K562 (cell line): ENCODE measurements at regions not wholly inside any gene's neighbourhood (a gene's known extent, or its start where the extent isn't known, plus 50 kb on each side); places are given as distances from the start of the nearest gene placed in this dataset.

Source experiments
- ATAC-seq: fragments of 200-7000 bp; cut with Tn5 transposase; 3 replicates; pipeline ENCODE4 v1.9.1; 2020; ENCODE audit warnings: moderate library complexity
- BruUV-seq: library from RNA; stranded (reverse); fragments of 400-500 nt; replicated peaks from 2 replicates; lab custom pipeline; 2021; lab: Mats Ljungman, UMichigan
- CTCF ChIA-PET: fragments of 300-600 bp; formaldehyde crosslinking; extraction: SDS; loops from one replicate; lab custom pipeline; 2021; ENCODE audit warnings: low intra/inter-chr PET ratio; lab: Yijun Ruan, JAX
- POLR2A ChIA-PET: fragments of 300-600, 350-650 bp; sonication (Branson Sonifier 250); formaldehyde crosslinking; extraction: SDS; loops from one replicate; lab custom pipeline; 2021; ENCODE audit warnings: antibody characterized with exemption, inconsistent platforms; lab: Yijun Ruan, JAX
- DNase-seq, 4 experiments: peaks; one replicate each; pipeline versions ENCODE4 v3.0.0 to v3.0.0-alpha.2; 2011 to 2018; ENCODE audit warnings: low spot score in 3 of 4, mixed read lengths in 3 of 4; ENCODE audit errors: extremely low read depth in 1 of 4
- FAIRE-seq: peaks from 2 replicates; lab custom pipeline; 2011; peaks lifted over from hg19 to GRCh38; lab: Jason Lieb, UNC
- H2AFZ ChIP-seq: 2 replicates; pipeline ENCODE4 v1.6.0; 2011; ENCODE audit warnings: low read depth, low read length, control low read depth, inconsistent platforms
- H3K27ac ChIP-seq: fragments of 200-600 bp; 3 replicates; pipeline ENCODE4 v1.8.0; 2011; ENCODE audit warnings: low read depth, mild to moderate bottlenecking, control low read depth, inconsistent platforms, low read length, moderate library complexity, mixed read lengths; ENCODE audit errors: extremely low read depth
- H3K27me3 ChIP-seq, 2 experiments: fragments of 300-600 bp in 1 of 2; 2 replicates in 1 of 2; 3 replicates in 1 of 2; pipeline versions ENCODE4 v1.6.0 to v1.8.0; 2011; ENCODE audit warnings: inconsistent platforms in 2 of 2, low read length in 2 of 2, mild to moderate bottlenecking in 1 of 2, mixed read lengths in 1 of 2, moderate library complexity in 1 of 2; ENCODE audit not compliant: control insufficient read depth in 2 of 2, insufficient read depth in 2 of 2
- H3K36me3 ChIP-seq: fragments of 300-600 bp; 3 replicates; pipeline ENCODE4 v1.8.0; 2011; ENCODE audit warnings: mild to moderate bottlenecking, low read length, inconsistent platforms; ENCODE audit not compliant: control insufficient read depth, insufficient read depth
- H3K4me1 ChIP-seq, 2 experiments: fragments of 200-600 bp in 1 of 2; replicated peaks in 1 of 2; 2 replicates in 1 of 2; 3 replicates in 1 of 2; pipeline versions ENCODE4 v1.5.1 to v1.8.0; 2011; ENCODE audit warnings: inconsistent platforms in 2 of 2, low read length in 2 of 2, mild to moderate bottlenecking in 1 of 2, mixed read lengths in 1 of 2, moderate library complexity in 1 of 2; ENCODE audit not compliant: control insufficient read depth in 2 of 2, insufficient read depth in 2 of 2
- H3K4me2 ChIP-seq: 2 replicates; pipeline ENCODE4 v1.6.1; 2011; ENCODE audit warnings: low read length, control low read depth, inconsistent platforms, mixed read lengths; ENCODE audit not compliant: insufficient read depth
- H3K4me3 ChIP-seq: fragments of 200-600 bp; sonication (generic), shearing (Covaris generic); 2 replicates; pipeline ENCODE4 v1.5.1; 2016; ENCODE audit warnings: control low read depth, inconsistent platforms
- H3K79me2 ChIP-seq: fragments of 200-600 bp; 3 replicates; pipeline ENCODE4 v1.8.0; 2011; ENCODE audit warnings: low read length, inconsistent platforms; ENCODE audit not compliant: control insufficient read depth, insufficient read depth
- H3K9ac ChIP-seq, 2 experiments: 2 replicates each; pipeline versions ENCODE4 v1.6.0 to v1.6.1; 2011; ENCODE audit warnings: low read depth in 2 of 2, low read length in 2 of 2, control low read depth in 1 of 2, inconsistent platforms in 1 of 2, mild to moderate bottlenecking in 1 of 2, mixed read lengths in 1 of 2; ENCODE audit not compliant: insufficient read depth in 1 of 2
- H3K9me1 ChIP-seq: one replicate; pipeline ENCODE4 v1.6.0; 2011; ENCODE audit warnings: inconsistent platforms, mild to moderate bottlenecking, low read length, moderate library complexity; ENCODE audit not compliant: control insufficient read depth, insufficient read depth
- H3K9me3 ChIP-seq: replicated peaks from 2 replicates; pipeline ENCODE4 v1.5.1; 2011; ENCODE audit warnings: low read depth, low read length, inconsistent platforms; ENCODE audit not compliant: control insufficient read depth, insufficient read depth
- H4K20me1 ChIP-seq: replicated peaks from 2 replicates; pipeline ENCODE4 v1.6.1; 2011; ENCODE audit warnings: low read length, inconsistent platforms, mixed read lengths; ENCODE audit not compliant: control insufficient read depth, insufficient read depth
- LARP7 ChIP-seq: fragments of 450-650 bp; IDR thresholded peaks from 2 replicates; pipeline ENCODE4 v1.6.1; 2016
- ZBTB40 ChIP-seq, 2 experiments: fragments of 450-650 bp in 1 of 2; sonication (generic) in 1 of 2; formaldehyde crosslinking in 1 of 2; IDR thresholded peaks; 2 replicates each; pipeline versions ENCODE4 v1.7.1 to v1.9.0; 2016 to 2022; ENCODE audit warnings: inconsistent platforms in 1 of 2, mild to moderate bottlenecking in 1 of 2, missing genetic modification reagents in 1 of 2
- ZBTB9 ChIP-seq: fragments of 450-650 bp; formaldehyde crosslinking; IDR thresholded peaks from 2 replicates; pipeline ENCODE4 v1.4.0; 2020; ENCODE audit warnings: mild to moderate bottlenecking, moderate library complexity
- ZNF609 ChIP-seq: sonication (generic); formaldehyde crosslinking; IDR thresholded peaks from 2 replicates; pipeline ENCODE4 v1.8.1; 2023; ENCODE audit warnings: missing genetic modification reagents, mild to moderate bottlenecking, borderline replicate concordance
- WGBS: fragments of 100-300 bp; shearing (Covaris generic); methylation state at CpG from one replicate; pipeline ENCODE4 v1.1.6; 2016; ENCODE audit warnings: low coverage, mixed read lengths; ENCODE audit not compliant: insufficient coverage; ENCODE audit errors: missing lambda C conversion rate; 5-methylcytosine and 5-hydroxymethylcytosine counted together
- in situ Hi-C: fragments of 300-500 bp; cut with MboI; formaldehyde crosslinking; loops from 4 replicates; pipeline ENCODE4 v1.15.0; 2018; ENCODE audit warnings: inconsistent platforms, mixed read lengths
- intact Hi-C: fragments of 100-400 bp; cut with micrococcal nuclease; formaldehyde crosslinking; loops from 2 replicates; pipeline ENCODE4 v1.14.2; 2022

- TF ChIP-seq ZNF609 (no peak), ZBTB9 (CRISPR knock-in tag) (no peak), LARP7 (no peak)
These were observed 127.2 kb upstream of the GSC start (continued) for GRCh38 chr14:94897082-94897481.

- 1% methylated on average over 14 of the region's 17 CpGs for WGBS
- CTCF ChIA-PET, result no interaction called here
- TF ChIP-seq ZBTB40 (IDR thresholded peaks at IDR 0.05) (no peak), ZBTB40 (CRISPR knock-in tag; IDR thresholded peaks at IDR 0.05) (no peak)
These were observed 123.7 kb upstream of the GSC start for GRCh38 chr14:94893411-94894160.

More at GRCh38 chr14:94893411-94894160, 123.7 kb upstream of the GSC start:
- intact Hi-C loops (no loop called here), in situ Hi-C loops (no loop called here)
- Histone ChIP-seq H2AFZ (no peak overlapping the region), H4K20me1 (no peaks in the 10 kb centered on the region), H3K79me2 (no peaks in the 10 kb centered on the region), H3K9me1 (no peaks in the 10 kb centered on the region), H3K27me3 (peaks cover 0 to 13% of the 10 kb centered on the region in 2 experiments; a peak in 1 of 5 replicates), H3K9me3 (no peaks in the 10 kb centered on the region), H3K4me3 (no peak overlapping the region), H3K36me3 (no peaks in the 10 kb centered on the region), H3K9ac (no peak overlapping the region), H3K27ac (no peak overlapping the region), H3K4me2 (no peak overlapping the region), H3K4me1 (no peaks in the 10 kb centered on the region)
- no TSS peak for BruUV-seq
- DNase-seq, result no peak
- FAIRE-seq, result no peak
- ATAC-seq, result no peak
- POLR2A ChIA-PET, result no interaction called here
